ENCODE measurements at regions not wholly inside any gene's neighbourhood (a gene's known extent, or its start where the extent isn't known, plus 50 kb on each side); places are given as distances from the start of the nearest gene placed in this dataset.

- H3K4me3 ChIP-seq: no peak overlapping the region
- H3K4me1 ChIP-seq: no peaks in the 10 kb centered on the region
- no peaks in the 10 kb centered on the region for H3K9me3 ChIP-seq
- peaks cover 0 to 23% of the 10 kb centered on the region in 2 donors for H3K27me3 ChIP-seq
- no peak for TF ChIP-seq CTCF (IDR thresholded peaks at IDR 0.05)
- H3K36me3 ChIP-seq: no peaks in the 10 kb centered on the region
- intact Hi-C loops (cut with DNase I): no loop called here
- DNase-seq: peak in 2 of 4 donors; percentile 15 to 28
- H3K27ac ChIP-seq: no peak overlapping the region
- ATAC-seq: peak; percentile 7
These were observed 56.7 kb upstream of the APCDD1L start for GRCh38 chr20:58571693-58572427.

GRCh38 chr20:58571356-58571692 is 56.1 kb upstream of the APCDD1L start:
- H3K27me3 ChIP-seq: peaks cover 0 to 23% of the 10 kb centered on the region in 2 donors
- no peaks in the 10 kb centered on the region for H3K36me3 ChIP-seq
- no peak overlapping the region for H3K27ac ChIP-seq
- no peaks in the 10 kb centered on the region for H3K9me3 ChIP-seq
- no peak overlapping the region for H3K4me3 ChIP-seq
- H3K4me1 ChIP-seq: no peaks in the 10 kb centered on the region
- DNase-seq (no peak), ATAC-seq (no peak)
- intact Hi-C loops (cut with DNase I): no loop called here
- TF ChIP-seq CTCF (IDR thresholded peaks at IDR 0.05): no peak

- Histone ChIP-seq H3K36me3 (no peaks in the 10 kb centered on the region), H3K9me3 (no peaks in the 10 kb centered on the region), H3K27ac (no peak overlapping the region), H3K4me3 (no peak overlapping the region), H3K4me1 (no peaks in the 10 kb centered on the region), H3K27me3 (peaks cover 0 to 23% of the 10 kb centered on the region in 2 donors)
- no peak for TF ChIP-seq CTCF (IDR thresholded peaks at IDR 0.05)
- DNase-seq (peak in 2 of 4 donors; percentile 21 to 60), ATAC-seq (no peak)
- intact Hi-C loops (cut with DNase I): no loop called here
These were observed 55.1 kb upstream of the APCDD1L start for GRCh38 chr20:58570204-58570859.

- peak; percentile 12 for ATAC-seq
- Histone ChIP-seq H3K27ac (no peak overlapping the region), H3K9me3 (no peaks in the 10 kb centered on the region), H3K4me1 (no peaks in the 10 kb centered on the region), H3K36me3 (no peaks in the 10 kb centered on the region), H3K4me3 (no peak overlapping the region), H3K27me3 (peaks cover 0 to 23% of the 10 kb centered on the region in 2 donors)
- TF ChIP-seq CTCF (IDR thresholded peaks at IDR 0.05): no peak
- intact Hi-C loops (cut with DNase I): no loop called here
- DNase-seq: peak in 1 of 4 donors; percentile 66
These were observed 54.3 kb upstream of the APCDD1L start for GRCh38 chr20:58569241-58570125.

Measured in left lung (tissue), 4 donors.